ENCODE measurements at regions not wholly inside any gene's neighbourhood (a gene's known extent, or its start where the extent isn't known, plus 50 kb on each side); places are given as distances from the start of the nearest gene placed in this dataset.

- POLR2A ChIA-PET, result no interaction called here
Observed at GRCh38 chr16:35731341-35732040, 2272.1 kb downstream of the TP53TG3F start.

GRCh38 chr16:35732046-35732810 lies 2272.8 kb downstream of the TP53TG3F start:
- POLR2A ChIA-PET, result no interaction called here
- no peak for TF ChIP-seq CTCF (IDR thresholded peaks at IDR 0.05; ENCODE audit: control extremely low read depth, extremely low read depth, low read depth, missing control alignments)
- DNase-seq (ENCODE audit: extremely low spot score), result no peak
- CTCF ChIA-PET, result no interaction called here

More at GRCh38 chr16:35731341-35732040, 2272.1 kb downstream of the TP53TG3F start:
- DNase-seq (ENCODE audit: extremely low spot score), result no peak
- TF ChIP-seq CTCF (IDR thresholded peaks at IDR 0.05; ENCODE audit: control extremely low read depth, extremely low read depth, low read depth, missing control alignments), result no peak
- CTCF ChIA-PET, result no interaction called here

- no peak for TF ChIP-seq CTCF (IDR thresholded peaks at IDR 0.05; ENCODE audit: control extremely low read depth, extremely low read depth, low read depth, missing control alignments)
Observed at GRCh38 chr16:35733278-35733965, 2274.0 kb downstream of the TP53TG3F start.

GRCh38 chr16:35733971-35734702 lies 2274.7 kb downstream of the TP53TG3F start:
- ChIA-PET CTCF (no interaction called here), POLR2A (no interaction called here)
- no peak for TF ChIP-seq CTCF (IDR thresholded peaks at IDR 0.05; ENCODE audit: control extremely low read depth, extremely low read depth, low read depth, missing control alignments)
- DNase-seq (ENCODE audit: extremely low spot score), result peak; percentile 5

More at GRCh38 chr16:35733278-35733965, 2274.0 kb downstream of the TP53TG3F start:
- ChIA-PET POLR2A (no interaction called here), CTCF (no interaction called here)
- no peak for DNase-seq (ENCODE audit: extremely low spot score)

- peak; percentile 6 for DNase-seq (ENCODE audit: extremely low spot score)
- POLR2A ChIA-PET, result no interaction called here
- CTCF ChIA-PET, result no interaction called here
- no peak for TF ChIP-seq CTCF (IDR thresholded peaks at IDR 0.05; ENCODE audit: control extremely low read depth, extremely low read depth, low read depth, missing control alignments)
Observed at GRCh38 chr16:35734728-35735402, 2275.5 kb downstream of the TP53TG3F start.
